Astrocyte (in vitro differentiated cells and primary cell): ENCODE measurements at regions not wholly inside any gene's neighbourhood (a gene's known extent, or its start where the extent isn't known, plus 50 kb on each side); places are given as distances from the start of the nearest gene placed in this dataset.

Experiments
- DNase-seq: peaks from one replicate; pipeline ENCODE4 v3.0.0-alpha.2; 2010; ENCODE audit warnings: low read depth
- FAIRE-seq: peaks from 2 replicates; lab custom pipeline; 2011; peaks lifted over from hg19 to GRCh38; lab: Jason Lieb, UNC
- H2AFZ ChIP-seq: 2 replicates; pipeline ENCODE4 v1.6.0; 2012; ENCODE audit warnings: low read depth, low read length, inconsistent platforms
- H3K27ac ChIP-seq: 2 replicates; pipeline ENCODE4 v1.5.1; 2011; ENCODE audit warnings: low read depth, low read length, inconsistent platforms
- H3K27me3 ChIP-seq: 2 replicates; pipeline ENCODE4 v1.6.0; 2011; ENCODE audit warnings: low read length, inconsistent platforms; ENCODE audit not compliant: insufficient read depth
- H3K36me3 ChIP-seq: 2 replicates; pipeline ENCODE4 v1.5.1; 2011; ENCODE audit warnings: low read length, inconsistent platforms; ENCODE audit not compliant: insufficient read depth
- H3K4me1 ChIP-seq: 2 replicates; pipeline ENCODE4 v1.5.1; 2011; ENCODE audit warnings: low read length, inconsistent platforms; ENCODE audit not compliant: insufficient read depth
- H3K4me2 ChIP-seq: 2 replicates; pipeline ENCODE4 v1.6.0; 2012; ENCODE audit warnings: low read length, inconsistent platforms
- H3K4me3 ChIP-seq: 2 replicates; pipeline ENCODE4 v1.5.1; 2011; ENCODE audit warnings: low read depth, mild to moderate bottlenecking, low read length, inconsistent platforms; ENCODE audit not compliant: insufficient read depth
- H3K79me2 ChIP-seq: 2 replicates; pipeline ENCODE4 v1.6.0; 2012; ENCODE audit warnings: mild to moderate bottlenecking, low read length, inconsistent platforms; ENCODE audit not compliant: insufficient read depth
- H3K9ac ChIP-seq: 2 replicates; pipeline ENCODE4 v1.6.0; 2012; ENCODE audit warnings: mild to moderate bottlenecking, low read length, inconsistent platforms
- H3K9me3 ChIP-seq: 2 replicates; pipeline ENCODE4 v1.5.1; 2012; ENCODE audit warnings: low read depth, mild to moderate bottlenecking, low read length, inconsistent platforms; ENCODE audit not compliant: insufficient read depth
- H4K20me1 ChIP-seq: 2 replicates; pipeline ENCODE4 v1.6.0; 2012; ENCODE audit warnings: low read length, inconsistent platforms; ENCODE audit not compliant: insufficient read depth
- H3K27ac Mint-ChIP-seq: one replicate; pipeline ENCODE4 v1.8.0; 2021; ENCODE audit warnings: mild to moderate bottlenecking, mixed read lengths; ENCODE audit not compliant: unreplicated experiment
- H3K27me3 Mint-ChIP-seq: one replicate; pipeline ENCODE4 v1.8.0; 2021; ENCODE audit warnings: low read depth, mixed read lengths; ENCODE audit not compliant: unreplicated experiment
- H3K36me3 Mint-ChIP-seq: one replicate; pipeline ENCODE4 v1.8.0; 2021; ENCODE audit warnings: low read depth, mixed read lengths; ENCODE audit not compliant: unreplicated experiment
- H3K4me1 Mint-ChIP-seq: one replicate; pipeline ENCODE4 v1.8.0; 2021; ENCODE audit warnings: low read depth, mixed read lengths; ENCODE audit not compliant: unreplicated experiment
- H3K4me3 Mint-ChIP-seq: one replicate; pipeline ENCODE4 v1.8.0; 2021; ENCODE audit warnings: mild to moderate bottlenecking, moderate library complexity, mixed read lengths; ENCODE audit not compliant: unreplicated experiment
- H3K9me3 Mint-ChIP-seq: one replicate; pipeline ENCODE4 v1.8.0; 2021; ENCODE audit warnings: mild to moderate bottlenecking, mixed read lengths; ENCODE audit not compliant: unreplicated experiment
- CTCF ChIP-seq: IDR thresholded peaks from 2 replicates; pipeline ENCODE4 v1.5.1; 2011; ENCODE audit warnings: low read depth, mild to moderate bottlenecking, inconsistent platforms, low read length, moderate library complexity; ENCODE audit not compliant: insufficient read depth
- EZH2 ChIP-seq: IDR thresholded peaks from 2 replicates; pipeline ENCODE4 v1.6.1; 2012; ENCODE audit warnings: mild to moderate bottlenecking, low read length, inconsistent platforms; ENCODE audit not compliant: insufficient read depth

- H3K27ac ChIP-seq, result no peak overlapping the region
- H3K4me1 ChIP-seq, result no peaks in the 10 kb centered on the region
- H3K27me3 Mint-ChIP-seq, result peaks cover 29% of the 10 kb centered on the region
- DNase-seq (no peak), FAIRE-seq (no peak)
- H3K36me3 ChIP-seq, result no peaks in the 10 kb centered on the region
- H3K36me3 Mint-ChIP-seq, result peaks cover 2% of the 10 kb centered on the region
- no peaks in the 10 kb centered on the region for H3K79me2 ChIP-seq
- H3K9ac ChIP-seq, result no peak overlapping the region
- H2AFZ ChIP-seq, result no peak overlapping the region
- H3K4me1 Mint-ChIP-seq, result no peaks in the 10 kb centered on the region
- peaks cover 32% of the 10 kb centered on the region for H3K9me3 Mint-ChIP-seq
- H4K20me1 ChIP-seq, result no peaks in the 10 kb centered on the region
- H3K27ac Mint-ChIP-seq, result no peak overlapping the region
- no peak overlapping the region for H3K4me3 ChIP-seq
- peaks cover 14% of the 10 kb centered on the region for H3K9me3 ChIP-seq
- no peak overlapping the region for H3K4me3 Mint-ChIP-seq
- no peaks in the 10 kb centered on the region for H3K27me3 ChIP-seq
- H3K4me2 ChIP-seq, result no peak overlapping the region
- TF ChIP-seq CTCF (no peak), EZH2 (no peak)
Observed at GRCh38 chr14:104238424-104239184, 100.2 kb downstream of the KIF26A start.

DNA sequence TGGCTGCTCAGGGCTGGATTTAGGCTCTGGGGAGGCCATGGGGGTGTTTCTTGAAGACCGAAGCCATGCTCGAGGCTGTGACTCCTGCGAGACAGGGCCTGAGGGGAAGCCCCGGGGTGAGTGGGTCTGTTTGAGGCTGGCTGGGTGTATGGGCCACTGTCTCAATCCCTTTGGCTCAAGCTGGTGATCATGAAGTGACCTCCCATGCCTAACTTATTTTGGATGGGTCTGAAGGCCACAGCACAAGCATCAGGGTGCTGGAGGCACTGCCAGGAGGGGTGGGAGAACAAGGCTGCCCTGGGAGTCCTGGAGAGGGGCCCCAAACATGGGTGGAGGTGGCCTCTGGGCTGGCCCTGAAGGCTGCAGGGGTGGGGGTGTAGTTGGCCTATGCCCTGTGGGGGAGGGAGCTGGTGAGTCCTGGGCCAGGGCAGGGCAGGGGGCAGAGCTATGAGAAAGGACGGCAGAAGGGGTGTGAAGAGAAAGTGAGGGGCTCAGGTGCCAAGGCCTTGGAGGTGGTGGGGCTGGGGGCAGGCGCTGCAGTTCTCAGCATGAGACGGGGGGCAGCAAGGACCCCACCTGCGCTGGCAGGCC lies 100.9 kb downstream of the KIF26A start:
- Histone ChIP-seq H3K79me2 (no peaks in the 10 kb centered on the region), H2AFZ (no peak overlapping the region), H3K4me1 (no peaks in the 10 kb centered on the region), H3K27ac (no peak overlapping the region), H3K9me3 (peaks cover 14% of the 10 kb centered on the region), H3K36me3 (no peaks in the 10 kb centered on the region), H3K4me3 (no peak overlapping the region), H3K9ac (no peak overlapping the region), H3K4me2 (no peak overlapping the region), H4K20me1 (no peaks in the 10 kb centered on the region), H3K27me3 (no peaks in the 10 kb centered on the region)
- FAIRE-seq (no peak), DNase-seq (no peak)
- Mint-ChIP-seq H3K27me3 (peaks cover 23% of the 10 kb centered on the region), H3K9me3 (peaks cover 29% of the 10 kb centered on the region), H3K36me3 (peaks cover 2% of the 10 kb centered on the region), H3K4me3 (no peak overlapping the region), H3K4me1 (no peaks in the 10 kb centered on the region), H3K27ac (no peak overlapping the region)
- TF ChIP-seq CTCF (no peak), EZH2 (no peak)

GRCh38 chr14:104239861-104240301 lies 101.5 kb downstream of the KIF26A start:
- DNase-seq, result no peak
- Mint-ChIP-seq H3K27me3 (peaks cover 20% of the 10 kb centered on the region), H3K36me3 (peaks cover 2% of the 10 kb centered on the region), H3K9me3 (peaks cover 23% of the 10 kb centered on the region), H3K4me1 (no peaks in the 10 kb centered on the region), H3K4me3 (no peak overlapping the region), H3K27ac (no peak overlapping the region)
- H3K27ac ChIP-seq, result no peak overlapping the region
- H2AFZ ChIP-seq, result no peak overlapping the region
- H4K20me1 ChIP-seq, result no peaks in the 10 kb centered on the region
- no peak for TF ChIP-seq CTCF
- TF ChIP-seq EZH2, result no peak
- no peaks in the 10 kb centered on the region for H3K27me3 ChIP-seq
- peaks cover 14% of the 10 kb centered on the region for H3K9me3 ChIP-seq
- FAIRE-seq, result no peak
- no peak overlapping the region for H3K4me2 ChIP-seq
- no peaks in the 10 kb centered on the region for H3K79me2 ChIP-seq
- no peak overlapping the region for H3K9ac ChIP-seq
- no peak overlapping the region for H3K4me3 ChIP-seq
- no peaks in the 10 kb centered on the region for H3K4me1 ChIP-seq
- H3K36me3 ChIP-seq, result no peaks in the 10 kb centered on the region
